ENCODE measurements at regions not wholly inside any gene's neighbourhood (a gene's known extent, or its start where the extent isn't known, plus 50 kb on each side); places are given as distances from the start of the nearest gene placed in this dataset.

- TF ChIP-seq CTCF (IDR thresholded peaks at IDR 0.05; ENCODE audit: poor library complexity, severe bottlenecking) = no peak
- peak; percentile 29 for TF ChIP-seq EP300 (conservative IDR thresholded peaks at IDR 0.05; ENCODE audit: poor library complexity, severe bottlenecking)
- TF ChIP-seq SMC3 (conservative IDR thresholded peaks at IDR 0.05; ENCODE audit: poor library complexity) = no peak
- TF ChIP-seq EZH2 (IDR thresholded peaks at IDR 0.05; ENCODE audit: borderline replicate concordance, insufficient read depth, low read length, poor library complexity, severe bottlenecking) = no peak
- peak; percentile 23 for TF ChIP-seq POLR2AphosphoS5 (IDR thresholded peaks at IDR 0.05)
- TF ChIP-seq REST (IDR thresholded peaks at IDR 0.05; ENCODE audit: borderline replicate concordance) = no peak
- no peak for TF ChIP-seq RAD21 (conservative IDR thresholded peaks at IDR 0.05)
- TF ChIP-seq MXI1 (conservative IDR thresholded peaks at IDR 0.05; ENCODE audit: poor library complexity, severe bottlenecking) = no peak
Observed at GRCh38 chr16:59988591-59988990, 1254.5 kb upstream of the GOT2 start.

Measured in neural cell (in vitro differentiated cells).